ENCODE measurements at regions not wholly inside any gene's neighbourhood (a gene's known extent, or its start where the extent isn't known, plus 50 kb on each side); places are given as distances from the start of the nearest gene placed in this dataset.

DNA sequence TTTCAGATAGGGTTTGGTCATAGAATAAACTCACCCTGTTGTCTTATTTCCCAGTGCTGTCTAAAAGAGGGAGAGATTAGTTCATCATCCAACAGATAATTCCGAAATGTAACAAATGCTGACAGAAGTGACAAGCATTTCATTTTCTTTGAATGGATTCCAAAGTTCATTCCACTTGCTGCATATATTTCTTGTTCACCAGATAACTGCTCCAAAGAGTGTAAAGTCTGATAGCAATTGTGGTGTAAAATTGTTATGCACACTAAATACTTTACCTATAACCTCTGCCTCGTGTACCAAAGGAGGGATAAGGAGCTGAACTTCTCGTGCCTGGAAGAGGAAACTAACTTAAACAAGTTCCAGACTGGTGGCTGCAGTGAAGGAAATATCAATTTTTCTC lies 290.0 kb upstream of the ADAMTSL1 start:
- CTCF ChIA-PET = no interaction called here
- dilution Hi-C loops (cut with MboI; ENCODE audit: extremely low pct_ligation_motif_present, low sequenced_read_pairs) (no loop called here), intact Hi-C loops (cut with micrococcal nuclease) (no loop called here)
- POLR2A ChIA-PET = interaction anchor here (0.7 kb wide), 1 partner anchor 13 kb away, joined by 3 read pairs; no protein-coding TSS in a partner anchor
- Histone ChIP-seq H3K9ac (replicated peaks; ENCODE audit: extremely low read depth, insufficient read depth, low read length) (no peak overlapping the region), H3K27ac (ENCODE audit: insufficient read depth, low read depth, low read length) (no peak overlapping the region), H3K4me3 (replicated peaks in 1 of 3; ENCODE audit: insufficient read depth in 1 of 3, low read depth in 1 of 3, low read length in 3 of 3) (no peak overlapping the region), H4K20me1 (replicated peaks; ENCODE audit: control insufficient read depth, extremely low read depth, insufficient read depth, low read length) (no peaks in the 10 kb centered on the region), H3K9me1 (replicated peaks; ENCODE audit: control insufficient read depth, extremely low read depth, insufficient read depth, low read length) (no peaks in the 10 kb centered on the region), H3K4me1 (ENCODE audit: control insufficient read depth, extremely low read depth, insufficient read depth, low read length) (no peaks in the 10 kb centered on the region), H3K79me2 (ENCODE audit: control insufficient read depth, insufficient read depth, low read length) (no peaks in the 10 kb centered on the region), H2AFZ (ENCODE audit: low read depth, low read length) (no peak overlapping the region), H3K9me3 (replicated peaks; ENCODE audit: control insufficient read depth, insufficient read depth, low read length) (no peaks in the 10 kb centered on the region), H3K27me3 (ENCODE audit: control insufficient read depth in 2 of 2, insufficient read depth in 2 of 2, low read length in 2 of 2) (no peaks in the 10 kb centered on the region), H3K36me3 (ENCODE audit: control insufficient read depth in 2 of 2, extremely low read depth in 1 of 2, insufficient read depth in 2 of 2, low read length in 2 of 2) (no peaks in the 10 kb centered on the region), H3K4me2 (ENCODE audit: insufficient read depth, low read length) (no peak overlapping the region)
- FAIRE-seq (no peak), DNase-seq (ENCODE audit: low read depth, low spot score) (peak; percentile 7)
- TF ChIP-seq FOS (IDR thresholded peaks at IDR 0.05; ENCODE audit: borderline replicate concordance, insufficient read depth, low read length) (no peak), POLR2A (IDR thresholded peaks at IDR 0.05; ENCODE audit: low read depth, low read length) (no peak), POLR2AphosphoS5 (IDR thresholded peaks at IDR 0.05; ENCODE audit: insufficient read depth, low read depth, low read length) (no peak), EZH2 (IDR thresholded peaks at IDR 0.05; ENCODE audit: borderline replicate concordance, low read depth, low read length, severe bottlenecking) (no peak), MYC (IDR thresholded peaks at IDR 0.05; ENCODE audit: low read depth, low read length) (no peak), GATA2 (IDR thresholded peaks at IDR 0.05; ENCODE audit: insufficient read depth, insufficient read length, low read depth, low read length) (no peak), JUN (IDR thresholded peaks at IDR 0.05; ENCODE audit: borderline replicate concordance, insufficient read depth, insufficient read length, low read depth) (no peak)
- TF ChIP-seq, protein P1, sequence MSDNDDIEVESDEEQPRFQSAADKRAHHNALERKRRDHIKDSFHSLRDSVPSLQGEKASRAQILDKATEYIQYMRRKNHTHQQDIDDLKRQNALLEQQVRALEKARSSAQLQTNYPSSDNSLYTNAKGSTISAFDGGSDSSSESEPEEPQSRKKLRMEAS (IDR thresholded peaks at IDR 0.05; ENCODE audit: insufficient read depth, insufficient read length) = no peak
- TF ChIP-seq, protein P2, sequence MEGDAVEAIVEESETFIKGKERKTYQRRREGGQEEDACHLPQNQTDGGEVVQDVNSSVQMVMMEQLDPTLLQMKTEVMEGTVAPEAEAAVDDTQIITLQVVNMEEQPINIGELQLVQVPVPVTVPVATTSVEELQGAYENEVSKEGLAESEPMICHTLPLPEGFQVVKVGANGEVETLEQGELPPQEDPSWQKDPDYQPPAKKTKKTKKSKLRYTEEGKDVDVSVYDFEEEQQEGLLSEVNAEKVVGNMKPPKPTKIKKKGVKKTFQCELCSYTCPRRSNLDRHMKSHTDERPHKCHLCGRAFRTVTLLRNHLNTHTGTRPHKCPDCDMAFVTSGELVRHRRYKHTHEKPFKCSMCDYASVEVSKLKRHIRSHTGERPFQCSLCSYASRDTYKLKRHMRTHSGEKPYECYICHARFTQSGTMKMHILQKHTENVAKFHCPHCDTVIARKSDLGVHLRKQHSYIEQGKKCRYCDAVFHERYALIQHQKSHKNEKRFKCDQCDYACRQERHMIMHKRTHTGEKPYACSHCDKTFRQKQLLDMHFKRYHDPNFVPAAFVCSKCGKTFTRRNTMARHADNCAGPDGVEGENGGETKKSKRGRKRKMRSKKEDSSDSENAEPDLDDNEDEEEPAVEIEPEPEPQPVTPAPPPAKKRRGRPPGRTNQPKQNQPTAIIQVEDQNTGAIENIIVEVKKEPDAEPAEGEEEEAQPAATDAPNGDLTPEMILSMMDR (IDR thresholded peaks at IDR 0.05; ENCODE audit: extremely low read depth in 1 of 2, insufficient read depth in 1 of 2, low read depth in 1 of 2, low read length in 2 of 2) = no peak
- no TSS peak for BruUV-seq (replicated peaks)
